ENCODE measurements at regions not wholly inside any gene's neighbourhood (a gene's known extent, or its start where the extent isn't known, plus 50 kb on each side); places are given as distances from the start of the nearest gene placed in this dataset.
"Not testable (repeated sequence)": the region's sequence is repeated elsewhere in the genome, so short reads cannot be mapped to it uniquely, and the experiment has no call there.

GRCh38 chr16:66265048-66265415 is 101.5 kb upstream of the CDH5 start:
- DNase-seq = no peak

GRCh38 chr16:66264311-66265047 is 102.0 kb upstream of the CDH5 start:
- peak; percentile 51 for DNase-seq

- no peak for DNase-seq
Measured at GRCh38 chr16:66263973-66264310, 102.5 kb upstream of the CDH5 start.

- peak; percentile 43 for DNase-seq
Measured at GRCh38 chr16:66263168-66263972, 103.1 kb upstream of the CDH5 start.

GRCh38 chr16:66262253-66263167 is 104.0 kb upstream of the CDH5 start:
- DNase-seq = peak; percentile 31

- DNase-seq = peak; percentile 15
Measured at GRCh38 chr16:66261826-66262225, 104.7 kb upstream of the CDH5 start.

- DNase-seq = peak; percentile 40
Measured at GRCh38 chr16:66260522-66261254, 105.8 kb upstream of the CDH5 start.

- DNase-seq = peak; percentile 43
Measured at GRCh38 chr16:66258916-66259845, 107.3 kb upstream of the CDH5 start.

- DNase-seq = peak; percentile 38
Measured at GRCh38 chr16:66256919-66257318, 109.6 kb upstream of the CDH5 start.

GRCh38 chr16:66255647-66256046 is 110.8 kb upstream of the CDH5 start:
- DNase-seq = peak; percentile 56

- DNase-seq = no peak
Measured at GRCh38 chr16:66254751-66255150, 111.7 kb upstream of the CDH5 start.

GRCh38 chr16:66254106-66254505 is 112.4 kb upstream of the CDH5 start:
- DNase-seq = no peak

- no peak for DNase-seq
Measured at GRCh38 chr16:66251476-66252160, 114.9 kb upstream of the CDH5 start.

- peak; percentile 95 for DNase-seq
Measured at GRCh38 chr16:66250686-66251431, 115.6 kb upstream of the CDH5 start.

GRCh38 chr16:66247516-66248481 is 118.7 kb upstream of the CDH5 start:
- DNase-seq = no peak

- no peak for DNase-seq
Measured at GRCh38 chr16:66245868-66246267, 120.6 kb upstream of the CDH5 start.

GRCh38 chr16:66245072-66245471 is 121.4 kb upstream of the CDH5 start:
- no peak for DNase-seq

- DNase-seq = no peak
Measured at GRCh38 chr16:66242672-66243071, 123.8 kb upstream of the CDH5 start.

- DNase-seq = not testable (repeated sequence)
Measured at GRCh38 chr16:66242206-66242605, 124.3 kb upstream of the CDH5 start.
